ENCODE measurements at regions not wholly inside any gene's neighbourhood (a gene's known extent, or its start where the extent isn't known, plus 50 kb on each side); places are given as distances from the start of the nearest gene placed in this dataset.

- no peak for TF ChIP-seq CTCF (IDR thresholded peaks at IDR 0.05; ENCODE audit: control insufficient read depth, extremely low read depth, insufficient read depth)
- H3K4me3 ChIP-seq (ENCODE audit: low read depth, low read length), result no peak overlapping the region
- peak; percentile 70 for DNase-seq (ENCODE audit: low read depth)
Observed at GRCh38 chr21:15282665-15283064, 217.9 kb upstream of the NRIP1 start.

GRCh38 chr21:15283138-15283537, 218.3 kb upstream of the NRIP1 start:
- H3K4me3 ChIP-seq (ENCODE audit: low read depth, low read length), result no peak overlapping the region
- DNase-seq (ENCODE audit: low read depth), result peak; percentile 75
- TF ChIP-seq CTCF (IDR thresholded peaks at IDR 0.05; ENCODE audit: control insufficient read depth, extremely low read depth, insufficient read depth), result no peak

GRCh38 chr21:15283789-15284188, 219.0 kb upstream of the NRIP1 start:
- no peak for TF ChIP-seq CTCF (IDR thresholded peaks at IDR 0.05; ENCODE audit: control insufficient read depth, extremely low read depth, insufficient read depth)
- no peak for DNase-seq (ENCODE audit: low read depth)
- H3K4me3 ChIP-seq (ENCODE audit: low read depth, low read length), result no peak overlapping the region

- no peak overlapping the region for H3K4me3 ChIP-seq (ENCODE audit: low read depth, low read length)
- no peak for TF ChIP-seq CTCF (IDR thresholded peaks at IDR 0.05; ENCODE audit: control insufficient read depth, extremely low read depth, insufficient read depth)
- DNase-seq (ENCODE audit: low read depth), result no peak
Observed at GRCh38 chr21:15285556-15285955, 220.8 kb upstream of the NRIP1 start.

- no peak overlapping the region for H3K4me3 ChIP-seq (ENCODE audit: low read depth, low read length)
- no peak for TF ChIP-seq CTCF (IDR thresholded peaks at IDR 0.05; ENCODE audit: control insufficient read depth, extremely low read depth, insufficient read depth)
- no peak for DNase-seq (ENCODE audit: low read depth)
Observed at GRCh38 chr21:15289246-15289645, 224.4 kb upstream of the NRIP1 start.

- no peak overlapping the region for H3K4me3 ChIP-seq (ENCODE audit: low read depth, low read length)
- DNase-seq (ENCODE audit: low read depth), result no peak
Observed at GRCh38 chr21:15289896-15290841, 225.4 kb upstream of the NRIP1 start.

More at GRCh38 chr21:15289896-15290841, 225.4 kb upstream of the NRIP1 start:
- no peak for TF ChIP-seq CTCF (IDR thresholded peaks at IDR 0.05; ENCODE audit: control insufficient read depth, extremely low read depth, insufficient read depth)
